Stimulated activated naive CD8-positive, alpha-beta T cell treated with anti-CD3 and anti-CD28 coated beads, Interleukin-15, Interleukin-2, amounts not matched to agents 100 U/mL and 50 U/mL, for 24 hours (primary cell): ENCODE measurements at regions not wholly inside any gene's neighbourhood (a gene's known extent, or its start where the extent isn't known, plus 50 kb on each side); places are given as distances from the start of the nearest gene placed in this dataset.

Source experiments
- ATAC-seq: fragments of 150-1000 bp; cut with Tn5 transposase; one replicate; pipeline ENCODE4 v1.10.0; 2021
- DNase-seq: peaks from one replicate; pipeline ENCODE4 v3.0.0; 2021

GRCh38 chr20:19953606-19954005 lies 63.6 kb upstream of the NAA20 start:
- DNase-seq (no peak), ATAC-seq (no peak)

GRCh38 chr20:19956976-19957375 lies 60.2 kb upstream of the NAA20 start:
- ATAC-seq: no peak
- DNase-seq: no peak

GRCh38 chr20:19958219-19958618 lies 58.9 kb upstream of the NAA20 start:
- no peak for ATAC-seq
- no peak for DNase-seq

- ATAC-seq (no peak), DNase-seq (no peak)
These were observed 58.2 kb upstream of the NAA20 start for GRCh38 chr20:19958928-19959327.

- DNase-seq (no peak), ATAC-seq (no peak)
These were observed 56.4 kb upstream of the NAA20 start for GRCh38 chr20:19960745-19961144.

GRCh38 chr20:19961293-19961692 lies 55.9 kb upstream of the NAA20 start:
- DNase-seq (no peak), ATAC-seq (no peak)

- no peak for ATAC-seq
- DNase-seq: no peak
These were observed 54.2 kb upstream of the NAA20 start for GRCh38 chr20:19962958-19963357.

- DNase-seq (no peak), ATAC-seq (no peak)
These were observed 52.6 kb upstream of the NAA20 start for GRCh38 chr20:19964289-19965265.

GRCh38 chr20:19966840-19967239 lies 50.3 kb upstream of the NAA20 start:
- DNase-seq (no peak), ATAC-seq (no peak)
